ENCODE measurements at regions not wholly inside any gene's neighbourhood (a gene's known extent, or its start where the extent isn't known, plus 50 kb on each side); places are given as distances from the start of the nearest gene placed in this dataset.

GRCh38 chr2:78644854-78645253 is 380.6 kb upstream of the REG3G start:
- no peak for TF ChIP-seq CTCF (IDR thresholded peaks at IDR 0.05; ENCODE audit: insufficient read depth, low read length, missing control alignments)
- ChIA-PET POLR2A (no interaction called here), CTCF (no interaction called here)
- H3K4me3 ChIP-seq (ENCODE audit: low read depth, low read length), result no peak overlapping the region
- DNase-seq (ENCODE audit: low read depth, low spot score), result no peak

- POLR2A ChIA-PET, result no interaction called here
- CTCF ChIA-PET, result no interaction called here
- DNase-seq (ENCODE audit: low read depth, low spot score), result no peak
- H3K4me3 ChIP-seq (ENCODE audit: low read depth, low read length), result no peak overlapping the region
- no peak for TF ChIP-seq CTCF (IDR thresholded peaks at IDR 0.05; ENCODE audit: insufficient read depth, low read length, missing control alignments)
Observed at GRCh38 chr2:78646533-78647364, 378.8 kb upstream of the REG3G start.

DNA sequence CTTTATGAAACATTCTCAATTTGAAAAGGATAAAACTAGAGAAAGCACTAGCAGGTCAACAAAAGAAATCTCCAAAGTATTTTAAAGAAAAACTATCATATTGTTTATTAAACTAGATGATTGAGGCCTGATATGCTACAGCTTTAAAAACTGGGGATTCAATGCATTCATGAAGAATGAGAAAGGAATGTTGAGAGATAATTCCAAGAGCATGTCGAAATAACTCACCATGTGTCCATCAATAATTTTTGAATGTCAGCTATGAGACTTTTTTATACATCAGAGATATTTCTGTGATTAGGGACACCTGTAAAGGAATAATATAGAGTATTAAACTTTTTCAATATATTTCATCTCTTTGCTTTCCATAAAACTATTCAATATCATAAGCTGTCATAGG is 376.9 kb upstream of the REG3G start:
- TF ChIP-seq CTCF (IDR thresholded peaks at IDR 0.05; ENCODE audit: insufficient read depth, low read length, missing control alignments), result no peak
- CTCF ChIA-PET, result no interaction called here
- DNase-seq (ENCODE audit: low read depth, low spot score), result no peak
- POLR2A ChIA-PET, result no interaction called here
- no peak overlapping the region for H3K4me3 ChIP-seq (ENCODE audit: low read depth, low read length)

DNA sequence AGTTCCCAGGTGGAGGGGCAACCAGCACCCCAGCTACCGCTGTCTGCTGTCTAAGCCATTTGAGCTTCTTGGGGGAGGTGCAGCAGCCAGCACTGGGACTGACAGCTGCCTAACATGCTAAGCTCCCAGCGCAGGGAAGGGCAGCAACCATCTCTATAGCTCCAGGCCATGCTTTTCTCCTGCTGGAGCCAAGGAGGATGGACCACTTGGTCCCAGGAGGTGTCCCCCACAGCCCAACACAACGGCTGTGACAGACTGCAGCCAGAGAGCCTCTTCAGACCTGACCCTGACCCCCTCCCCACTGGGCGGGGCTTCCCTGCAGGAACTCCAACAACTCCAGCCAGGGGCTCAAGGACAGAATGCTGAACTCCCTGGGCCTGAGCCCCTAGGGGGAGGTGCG is 370.6 kb upstream of the REG3G start:
- POLR2A ChIA-PET, result no interaction called here
- H3K4me3 ChIP-seq (ENCODE audit: low read depth, low read length), result no peak overlapping the region
- CTCF ChIA-PET, result no interaction called here
- DNase-seq (ENCODE audit: low read depth, low spot score), result no peak
- TF ChIP-seq CTCF (IDR thresholded peaks at IDR 0.05; ENCODE audit: insufficient read depth, low read length, missing control alignments), result no peak

DNA sequence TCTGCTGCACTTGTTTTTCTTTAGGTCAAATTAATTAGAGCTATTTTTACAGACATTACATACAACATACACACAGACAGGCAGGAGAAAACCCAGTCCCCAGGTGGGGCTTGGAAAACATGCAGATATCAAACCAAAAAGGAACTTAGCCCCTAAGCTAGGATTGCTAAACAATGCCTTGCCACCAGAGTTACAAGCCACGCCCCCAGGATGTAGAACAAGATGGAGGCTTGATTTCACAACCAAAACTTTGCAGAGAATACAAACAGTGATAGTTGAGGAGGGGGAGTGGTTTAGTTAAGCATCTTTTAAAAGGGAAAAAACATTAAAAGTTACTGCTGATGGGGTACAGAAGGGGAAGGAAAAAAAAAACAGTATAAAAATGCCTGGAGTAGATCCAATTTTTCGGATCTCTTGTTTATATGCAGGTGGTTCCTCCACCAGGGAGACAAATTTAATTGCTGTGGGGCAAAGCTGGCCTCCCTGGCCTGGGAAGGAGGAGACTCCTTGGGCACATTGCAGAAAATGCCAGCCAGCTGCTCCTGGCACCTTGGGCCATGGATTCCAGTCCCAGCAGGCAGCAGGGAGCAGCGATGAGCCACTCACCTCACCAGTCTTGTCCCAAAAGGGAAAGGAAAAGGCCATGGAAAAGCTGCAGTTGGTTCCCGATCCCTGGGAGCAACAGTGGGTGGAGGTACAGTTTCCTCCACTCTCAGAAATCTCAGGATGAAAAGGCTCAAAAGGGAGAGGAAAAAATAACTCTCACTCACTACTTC is 348.4 kb upstream of the REG3G start:
- CTCF ChIA-PET, result no interaction called here
- H3K4me3 ChIP-seq (ENCODE audit: low read depth, low read length), result no peak overlapping the region
- POLR2A ChIA-PET, result no interaction called here
- TF ChIP-seq CTCF (IDR thresholded peaks at IDR 0.05; ENCODE audit: insufficient read depth, low read length, missing control alignments), result no peak
- DNase-seq (ENCODE audit: low read depth, low spot score), result no peak

GRCh38 chr2:78677774-78678173 is 347.7 kb upstream of the REG3G start:
- H3K4me3 ChIP-seq (ENCODE audit: low read depth, low read length), result no peak overlapping the region
- no peak for TF ChIP-seq CTCF (IDR thresholded peaks at IDR 0.05; ENCODE audit: insufficient read depth, low read length, missing control alignments)
- ChIA-PET CTCF (no interaction called here), POLR2A (no interaction called here)
- no peak for DNase-seq (ENCODE audit: low read depth, low spot score)
